ENCODE measurements at regions not wholly inside any gene's neighbourhood (a gene's known extent, or its start where the extent isn't known, plus 50 kb on each side); places are given as distances from the start of the nearest gene placed in this dataset.

DNA sequence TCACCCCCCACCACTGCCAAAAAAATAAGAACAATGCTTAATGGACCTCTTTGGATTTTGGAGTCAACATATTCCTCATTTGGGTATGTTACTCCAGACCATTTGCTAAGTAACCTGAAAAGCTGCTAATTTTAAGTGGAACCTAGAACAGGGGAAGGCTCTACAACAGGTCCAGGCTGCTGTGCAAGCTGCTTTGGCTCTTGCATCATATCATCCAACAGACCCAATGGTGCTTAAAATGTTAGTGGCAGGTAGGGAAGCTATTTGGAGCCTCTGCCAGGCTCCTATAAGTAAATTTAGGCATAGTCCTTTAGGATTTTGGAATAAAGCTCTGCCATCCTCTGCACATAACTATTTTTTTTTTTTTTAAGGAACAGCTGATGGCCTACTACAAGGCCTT lies 132.2 kb upstream of the PMCH start:
- no peak for TF ChIP-seq CREB1 (IDR thresholded peaks at IDR 0.05; ENCODE audit: low read depth)

DNA sequence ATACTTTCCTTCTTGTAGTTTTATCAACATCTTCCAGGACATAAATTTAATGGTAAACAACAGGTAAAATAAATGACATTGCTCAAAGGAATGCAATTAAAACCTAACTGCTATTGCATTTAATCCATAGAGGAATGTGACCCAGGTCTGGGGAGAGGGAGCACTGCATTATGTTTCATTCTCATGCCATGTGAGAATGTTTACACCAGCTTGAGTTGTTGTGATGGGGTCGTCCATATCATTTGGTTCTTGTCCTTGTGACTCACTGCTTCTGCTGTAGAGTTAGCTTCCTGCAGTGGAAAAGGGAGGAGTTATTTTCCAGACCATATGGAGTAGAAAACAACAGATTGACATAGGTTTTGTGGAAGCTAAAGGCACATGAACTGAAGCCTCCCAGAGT lies 129.3 kb upstream of the PMCH start:
- TF ChIP-seq, protein P1, sequence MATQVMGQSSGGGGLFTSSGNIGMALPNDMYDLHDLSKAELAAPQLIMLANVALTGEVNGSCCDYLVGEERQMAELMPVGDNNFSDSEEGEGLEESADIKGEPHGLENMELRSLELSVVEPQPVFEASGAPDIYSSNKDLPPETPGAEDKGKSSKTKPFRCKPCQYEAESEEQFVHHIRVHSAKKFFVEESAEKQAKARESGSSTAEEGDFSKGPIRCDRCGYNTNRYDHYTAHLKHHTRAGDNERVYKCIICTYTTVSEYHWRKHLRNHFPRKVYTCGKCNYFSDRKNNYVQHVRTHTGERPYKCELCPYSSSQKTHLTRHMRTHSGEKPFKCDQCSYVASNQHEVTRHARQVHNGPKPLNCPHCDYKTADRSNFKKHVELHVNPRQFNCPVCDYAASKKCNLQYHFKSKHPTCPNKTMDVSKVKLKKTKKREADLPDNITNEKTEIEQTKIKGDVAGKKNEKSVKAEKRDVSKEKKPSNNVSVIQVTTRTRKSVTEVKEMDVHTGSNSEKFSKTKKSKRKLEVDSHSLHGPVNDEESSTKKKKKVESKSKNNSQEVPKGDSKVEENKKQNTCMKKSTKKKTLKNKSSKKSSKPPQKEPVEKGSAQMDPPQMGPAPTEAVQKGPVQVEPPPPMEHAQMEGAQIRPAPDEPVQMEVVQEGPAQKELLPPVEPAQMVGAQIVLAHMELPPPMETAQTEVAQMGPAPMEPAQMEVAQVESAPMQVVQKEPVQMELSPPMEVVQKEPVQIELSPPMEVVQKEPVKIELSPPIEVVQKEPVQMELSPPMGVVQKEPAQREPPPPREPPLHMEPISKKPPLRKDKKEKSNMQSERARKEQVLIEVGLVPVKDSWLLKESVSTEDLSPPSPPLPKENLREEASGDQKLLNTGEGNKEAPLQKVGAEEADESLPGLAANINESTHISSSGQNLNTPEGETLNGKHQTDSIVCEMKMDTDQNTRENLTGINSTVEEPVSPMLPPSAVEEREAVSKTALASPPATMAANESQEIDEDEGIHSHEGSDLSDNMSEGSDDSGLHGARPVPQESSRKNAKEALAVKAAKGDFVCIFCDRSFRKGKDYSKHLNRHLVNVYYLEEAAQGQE (IDR thresholded peaks at IDR 0.05; ENCODE audit: low read depth), result no peak
- TF ChIP-seq RAD21 (IDR thresholded peaks at IDR 0.05; ENCODE audit: low read depth) (no peak), CREB1 (IDR thresholded peaks at IDR 0.05; ENCODE audit: low read depth) (no peak), TCF12 (IDR thresholded peaks at IDR 0.05; ENCODE audit: low read depth) (no peak), TEAD4 (IDR thresholded peaks at IDR 0.05) (no peak), CEBPB (IDR thresholded peaks at IDR 0.05) (no peak), YY1 (IDR thresholded peaks at IDR 0.05; ENCODE audit: low read depth) (no peak), FOXM1 (IDR thresholded peaks at IDR 0.05; ENCODE audit: borderline replicate concordance, low read depth) (no peak), EP300 (IDR thresholded peaks at IDR 0.05; ENCODE audit: borderline replicate concordance) (no peak), TAF1 (IDR thresholded peaks at IDR 0.05; ENCODE audit: low read depth) (no peak), EGR1 (IDR thresholded peaks at IDR 0.05) (no peak), NFIC (IDR thresholded peaks at IDR 0.05) (no peak), ZBTB7A (IDR thresholded peaks at IDR 0.05; ENCODE audit: low read depth) (no peak)
- TF ChIP-seq, protein P2, sequence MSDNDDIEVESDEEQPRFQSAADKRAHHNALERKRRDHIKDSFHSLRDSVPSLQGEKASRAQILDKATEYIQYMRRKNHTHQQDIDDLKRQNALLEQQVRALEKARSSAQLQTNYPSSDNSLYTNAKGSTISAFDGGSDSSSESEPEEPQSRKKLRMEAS (IDR thresholded peaks at IDR 0.05), result no peak
- TF ChIP-seq, protein P3, sequence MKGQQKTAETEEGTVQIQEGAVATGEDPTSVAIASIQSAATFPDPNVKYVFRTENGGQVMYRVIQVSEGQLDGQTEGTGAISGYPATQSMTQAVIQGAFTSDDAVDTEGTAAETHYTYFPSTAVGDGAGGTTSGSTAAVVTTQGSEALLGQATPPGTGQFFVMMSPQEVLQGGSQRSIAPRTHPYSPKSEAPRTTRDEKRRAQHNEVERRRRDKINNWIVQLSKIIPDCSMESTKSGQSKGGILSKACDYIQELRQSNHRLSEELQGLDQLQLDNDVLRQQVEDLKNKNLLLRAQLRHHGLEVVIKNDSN (IDR thresholded peaks at IDR 0.05), result no peak

DNA sequence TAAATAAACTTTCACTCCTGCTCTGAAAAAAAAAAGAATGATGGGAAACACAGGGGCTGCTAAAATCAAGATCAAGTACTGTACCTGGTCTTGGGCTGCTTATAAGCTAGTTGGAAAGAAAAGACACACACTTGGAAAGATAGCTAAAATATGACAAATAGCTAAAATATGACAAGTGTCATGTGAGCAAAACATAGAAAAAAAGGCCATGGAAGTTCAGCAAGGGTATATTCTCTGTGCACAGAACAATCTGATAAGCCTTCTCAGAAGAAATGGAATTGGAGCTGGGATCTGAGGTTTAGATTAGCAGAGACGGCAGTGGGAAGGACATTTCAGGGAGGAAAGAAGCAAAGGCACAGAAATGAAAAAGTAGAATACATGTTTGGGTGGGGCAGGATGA lies 126.2 kb upstream of the PMCH start:
- TF ChIP-seq RAD21 (IDR thresholded peaks at IDR 0.05; ENCODE audit: low read depth), result no peak
- TF ChIP-seq, protein P1 (IDR thresholded peaks at IDR 0.05; ENCODE audit: low read depth), result no peak
- TF ChIP-seq FOXM1 (IDR thresholded peaks at IDR 0.05; ENCODE audit: borderline replicate concordance, low read depth), result no peak
- TF ChIP-seq TCF12 (IDR thresholded peaks at IDR 0.05; ENCODE audit: low read depth), result no peak
- TF ChIP-seq TEAD4 (IDR thresholded peaks at IDR 0.05), result no peak
- no peak for TF ChIP-seq CREB1 (IDR thresholded peaks at IDR 0.05; ENCODE audit: low read depth)
- TF ChIP-seq, protein P3 (IDR thresholded peaks at IDR 0.05), result no peak
- no peak for TF ChIP-seq ZBTB7A (IDR thresholded peaks at IDR 0.05; ENCODE audit: low read depth)
- TF ChIP-seq, protein P2 (IDR thresholded peaks at IDR 0.05), result no peak
- no peak for TF ChIP-seq NFIC (IDR thresholded peaks at IDR 0.05)
- TF ChIP-seq YY1 (IDR thresholded peaks at IDR 0.05; ENCODE audit: low read depth), result no peak
- no peak for TF ChIP-seq CEBPB (IDR thresholded peaks at IDR 0.05)
- no peak for TF ChIP-seq EGR1 (IDR thresholded peaks at IDR 0.05)
- no peak for TF ChIP-seq EP300 (IDR thresholded peaks at IDR 0.05; ENCODE audit: borderline replicate concordance)
- no peak for TF ChIP-seq TAF1 (IDR thresholded peaks at IDR 0.05; ENCODE audit: low read depth)

DNA sequence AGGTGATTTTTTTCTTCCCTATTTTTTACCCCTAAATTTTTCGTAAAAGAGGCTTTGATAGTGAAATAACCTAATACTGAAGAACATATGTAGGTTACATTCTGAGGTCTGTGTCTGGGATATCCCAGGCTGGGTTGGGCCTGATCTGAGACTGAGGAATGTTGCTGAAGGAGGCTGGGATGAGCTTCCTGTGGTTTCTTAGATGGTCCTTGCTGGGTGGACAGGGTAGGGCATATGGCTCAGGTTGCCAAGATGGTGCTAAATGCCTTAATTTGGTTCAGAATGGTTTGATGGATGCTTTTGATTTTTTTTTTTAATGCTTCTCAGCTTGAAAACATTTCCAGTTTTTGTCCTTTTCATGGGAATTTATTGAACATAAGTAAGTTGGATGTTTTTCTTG lies 124.6 kb upstream of the PMCH start:
- TF ChIP-seq NFIC (IDR thresholded peaks at IDR 0.05), result no peak
- no peak for TF ChIP-seq CEBPB (IDR thresholded peaks at IDR 0.05)
- TF ChIP-seq CREB1 (IDR thresholded peaks at IDR 0.05; ENCODE audit: low read depth), result no peak
- no peak for TF ChIP-seq FOXM1 (IDR thresholded peaks at IDR 0.05; ENCODE audit: borderline replicate concordance, low read depth)
- TF ChIP-seq EGR1 (IDR thresholded peaks at IDR 0.05), result no peak
- TF ChIP-seq RAD21 (IDR thresholded peaks at IDR 0.05; ENCODE audit: low read depth), result no peak
- TF ChIP-seq, protein P1 (IDR thresholded peaks at IDR 0.05; ENCODE audit: low read depth), result no peak
- TF ChIP-seq, protein P2 (IDR thresholded peaks at IDR 0.05), result no peak
- no peak for TF ChIP-seq ZBTB7A (IDR thresholded peaks at IDR 0.05; ENCODE audit: low read depth)
- no peak for TF ChIP-seq TCF12 (IDR thresholded peaks at IDR 0.05; ENCODE audit: low read depth)
- TF ChIP-seq YY1 (IDR thresholded peaks at IDR 0.05; ENCODE audit: low read depth), result no peak
- TF ChIP-seq TAF1 (IDR thresholded peaks at IDR 0.05; ENCODE audit: low read depth), result no peak
- TF ChIP-seq TEAD4 (IDR thresholded peaks at IDR 0.05), result no peak
- no peak for TF ChIP-seq EP300 (IDR thresholded peaks at IDR 0.05; ENCODE audit: borderline replicate concordance)
- TF ChIP-seq, protein P3 (IDR thresholded peaks at IDR 0.05), result no peak

Data from Ishikawa (cell line).